ENCODE measurements at regions not wholly inside any gene's neighbourhood (a gene's known extent, or its start where the extent isn't known, plus 50 kb on each side); places are given as distances from the start of the nearest gene placed in this dataset.
"Not testable (repeated sequence)": the region's sequence is repeated elsewhere in the genome, so short reads cannot be mapped to it uniquely, and the experiment has no call there.

- not testable (repeated sequence) for TF ChIP-seq CTCF (IDR thresholded peaks at IDR 0.05 in 2 of 3, conservative IDR thresholded peaks at IDR 0.05 in 1 of 3; ENCODE audit: borderline replicate concordance in 1 of 3, insufficient read depth in 1 of 3, low read depth in 2 of 3, low read length in 2 of 3); POLR2A (IDR thresholded peaks at IDR 0.05; ENCODE audit: borderline replicate concordance, extremely low read depth, insufficient read depth, insufficient read length); POLR2AphosphoS5 (IDR thresholded peaks at IDR 0.05; ENCODE audit: low read depth, low read length); CEBPB (IDR thresholded peaks at IDR 0.05; ENCODE audit: low read depth); SRF (IDR thresholded peaks at IDR 0.05; ENCODE audit: low read depth); ZFX (IDR thresholded peaks at IDR 0.05); EZH2 (IDR thresholded peaks at IDR 0.05); SIN3A (IDR thresholded peaks at IDR 0.05; ENCODE audit: low read depth); YY1 (IDR thresholded peaks at IDR 0.05; ENCODE audit: extremely low read depth, insufficient replicate concordance, low read depth, low read length); ZBTB33 (IDR thresholded peaks at IDR 0.05; ENCODE audit: extremely low read depth, insufficient replicate concordance, low read length)
Measured at GRCh38 chr10:8318429-8318828, 263.9 kb downstream of the GATA3 start.

Data from HCT116 (cell line).